ENCODE measurements at regions not wholly inside any gene's neighbourhood (a gene's known extent, or its start where the extent isn't known, plus 50 kb on each side); places are given as distances from the start of the nearest gene placed in this dataset.

DNA sequence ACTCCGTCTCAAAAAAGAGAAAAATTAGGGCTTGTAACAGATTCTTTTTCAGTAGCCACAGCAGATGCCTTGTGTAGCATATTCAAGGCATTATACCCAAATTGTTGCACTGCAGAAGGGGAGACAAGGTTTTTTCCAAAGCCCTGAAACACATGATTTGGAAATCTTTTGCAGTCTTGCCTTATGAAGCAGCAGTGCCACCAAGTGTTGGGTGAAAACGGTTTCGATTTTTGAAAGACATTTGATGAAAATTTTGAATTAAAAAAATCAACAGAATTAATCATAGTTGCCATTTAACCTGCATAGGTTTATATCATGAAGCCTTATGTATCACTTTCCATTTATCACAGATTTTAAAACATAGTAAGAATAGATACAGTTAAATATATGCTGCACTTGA is 479.5 kb downstream of the TAF11L14 start:
- H3K9me2 ChIP-seq (replicated peaks; ENCODE audit: insufficient read depth, low read length), result no peaks in the 10 kb centered on the region
- no peaks in the 10 kb centered on the region for H4K20me1 ChIP-seq (ENCODE audit: insufficient read depth, low read depth, low read length)
- DNase-seq, result no peak
- no peaks in the 10 kb centered on the region for H3K79me2 ChIP-seq (ENCODE audit: low read length)
- no peaks in the 10 kb centered on the region for H3K4me1 ChIP-seq (ENCODE audit: low read length)
- H2AFZ ChIP-seq (ENCODE audit: low read length), result no peak overlapping the region
- no peaks in the 10 kb centered on the region for H3K27me3 ChIP-seq (ENCODE audit: low read length)
- no peak overlapping the region for H3K4me3 ChIP-seq (ENCODE audit: low read length)
- no peak overlapping the region for H3K9ac ChIP-seq (ENCODE audit: low read length)
- no peak overlapping the region for H3K27ac ChIP-seq (ENCODE audit: low read length)
- H3K36me3 ChIP-seq (ENCODE audit: insufficient read depth, low read length), result no peaks in the 10 kb centered on the region
- H3K4me2 ChIP-seq (ENCODE audit: low read depth, low read length, poor library complexity, severe bottlenecking), result no peak overlapping the region
- peaks cover 13% of the 10 kb centered on the region; the same call in 1 of the 2 replicates for H3K9me3 ChIP-seq (ENCODE audit: low read length)

DNA sequence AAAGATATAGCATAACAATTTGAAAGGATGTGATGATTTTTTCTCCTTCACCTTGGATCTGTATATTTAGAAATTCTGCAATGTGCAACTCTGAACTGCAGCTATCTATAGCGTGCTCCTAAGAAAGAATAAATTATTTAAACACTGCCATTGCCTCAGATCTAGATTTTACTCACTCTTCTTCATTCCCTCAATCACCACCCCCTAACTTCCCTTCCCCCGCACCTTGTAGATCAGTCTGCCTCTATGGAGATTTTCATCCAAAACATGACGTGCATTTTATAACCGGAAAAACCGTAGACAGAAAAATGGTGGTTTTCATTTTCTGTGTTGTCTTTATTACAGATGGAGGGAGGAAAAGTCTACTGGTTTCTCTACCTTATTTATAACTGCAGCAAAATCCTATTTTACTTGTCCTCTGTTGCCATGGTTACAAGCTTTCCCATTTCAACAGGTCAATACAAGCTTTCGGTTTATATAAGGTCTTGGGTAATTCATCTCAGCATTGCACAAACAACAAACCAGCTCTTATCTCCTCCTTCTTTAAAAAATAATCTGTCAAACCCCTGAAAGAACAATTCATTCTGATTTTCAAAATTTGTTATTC is 480.0 kb downstream of the TAF11L14 start:
- Histone ChIP-seq H3K9ac (ENCODE audit: low read length) (no peak overlapping the region), H3K79me2 (ENCODE audit: low read length) (no peaks in the 10 kb centered on the region), H3K4me1 (ENCODE audit: low read length) (no peaks in the 10 kb centered on the region), H3K36me3 (ENCODE audit: insufficient read depth, low read length) (no peaks in the 10 kb centered on the region), H3K9me3 (ENCODE audit: low read length) (peaks cover 13% of the 10 kb centered on the region), H3K27me3 (ENCODE audit: low read length) (no peaks in the 10 kb centered on the region), H3K4me2 (ENCODE audit: low read depth, low read length, poor library complexity, severe bottlenecking) (no peak overlapping the region), H3K9me2 (replicated peaks; ENCODE audit: insufficient read depth, low read length) (no peaks in the 10 kb centered on the region), H3K27ac (ENCODE audit: low read length) (no peak overlapping the region), H3K4me3 (ENCODE audit: low read length) (no peak overlapping the region), H4K20me1 (ENCODE audit: insufficient read depth, low read depth, low read length) (no peaks in the 10 kb centered on the region), H2AFZ (ENCODE audit: low read length) (no peak overlapping the region)
- DNase-seq, result no peak

DNA sequence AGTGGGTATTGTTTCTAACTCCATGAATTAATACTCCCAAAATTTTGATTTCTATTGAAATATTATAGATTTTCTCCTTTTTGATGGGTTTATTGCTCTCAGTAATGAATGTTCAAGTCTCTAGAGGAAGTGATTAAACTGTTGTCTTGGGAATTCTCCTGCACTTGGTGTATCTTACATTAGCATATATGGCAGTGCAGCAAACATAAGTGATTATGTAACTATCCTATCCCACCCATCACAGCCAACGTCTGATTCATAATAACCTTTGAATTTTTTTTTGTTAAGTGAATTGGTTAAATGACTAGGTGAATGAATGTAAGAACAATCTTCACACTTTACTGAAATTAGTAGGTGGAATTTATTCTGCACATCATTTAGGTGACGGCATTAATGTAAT is 483.7 kb downstream of the TAF11L14 start:
- H3K4me2 ChIP-seq (ENCODE audit: low read depth, low read length, poor library complexity, severe bottlenecking), result no peak overlapping the region
- no peak for DNase-seq
- no peak overlapping the region for H3K9ac ChIP-seq (ENCODE audit: low read length)
- no peak overlapping the region for H3K4me3 ChIP-seq (ENCODE audit: low read length)
- no peaks in the 10 kb centered on the region for H3K27me3 ChIP-seq (ENCODE audit: low read length)
- no peaks in the 10 kb centered on the region for H3K4me1 ChIP-seq (ENCODE audit: low read length)
- H2AFZ ChIP-seq (ENCODE audit: low read length), result no peak overlapping the region
- H3K27ac ChIP-seq (ENCODE audit: low read length), result no peak overlapping the region
- H3K36me3 ChIP-seq (ENCODE audit: insufficient read depth, low read length), result no peaks in the 10 kb centered on the region
- H4K20me1 ChIP-seq (ENCODE audit: insufficient read depth, low read depth, low read length), result no peaks in the 10 kb centered on the region
- H3K79me2 ChIP-seq (ENCODE audit: low read length), result no peaks in the 10 kb centered on the region
- peaks cover 10% of the 10 kb centered on the region; the same call in 1 of the 2 replicates for H3K9me3 ChIP-seq (ENCODE audit: low read length)
- no peaks in the 10 kb centered on the region for H3K9me2 ChIP-seq (replicated peaks; ENCODE audit: insufficient read depth, low read length)

GRCh38 chr5:18119156-18119785 is 485.0 kb downstream of the TAF11L14 start:
- H3K36me3 ChIP-seq (ENCODE audit: insufficient read depth, low read length), result no peaks in the 10 kb centered on the region
- DNase-seq, result no peak
- no peaks in the 10 kb centered on the region for H3K27me3 ChIP-seq (ENCODE audit: low read length)
- no peaks in the 10 kb centered on the region for H4K20me1 ChIP-seq (ENCODE audit: insufficient read depth, low read depth, low read length)
- no peaks in the 10 kb centered on the region for H3K4me1 ChIP-seq (ENCODE audit: low read length)
- peaks cover 8% of the 10 kb centered on the region; the same call in 1 of the 2 replicates for H3K9me3 ChIP-seq (ENCODE audit: low read length)
- no peaks in the 10 kb centered on the region for H3K79me2 ChIP-seq (ENCODE audit: low read length)
- no peaks in the 10 kb centered on the region for H3K9me2 ChIP-seq (replicated peaks; ENCODE audit: insufficient read depth, low read length)
- H3K4me3 ChIP-seq (ENCODE audit: low read length), result no peak overlapping the region
- H3K4me2 ChIP-seq (ENCODE audit: low read depth, low read length, poor library complexity, severe bottlenecking), result no peak overlapping the region
- no peak overlapping the region for H3K9ac ChIP-seq (ENCODE audit: low read length)
- H3K27ac ChIP-seq (ENCODE audit: low read length), result no peak overlapping the region
- no peak overlapping the region for H2AFZ ChIP-seq (ENCODE audit: low read length)

- Histone ChIP-seq H3K27ac (ENCODE audit: low read length) (no peak overlapping the region), H3K4me3 (ENCODE audit: low read length) (no peak overlapping the region), H4K20me1 (ENCODE audit: insufficient read depth, low read depth, low read length) (no peaks in the 10 kb centered on the region), H3K9me3 (ENCODE audit: low read length) (peaks cover 33% of the 10 kb centered on the region), H3K79me2 (ENCODE audit: low read length) (no peaks in the 10 kb centered on the region), H3K36me3 (ENCODE audit: insufficient read depth, low read length) (no peaks in the 10 kb centered on the region), H3K4me1 (ENCODE audit: low read length) (no peaks in the 10 kb centered on the region), H2AFZ (ENCODE audit: low read length) (no peak overlapping the region), H3K27me3 (ENCODE audit: low read length) (no peaks in the 10 kb centered on the region), H3K4me2 (ENCODE audit: low read depth, low read length, poor library complexity, severe bottlenecking) (no peak overlapping the region), H3K9me2 (replicated peaks; ENCODE audit: insufficient read depth, low read length) (no peaks in the 10 kb centered on the region), H3K9ac (ENCODE audit: low read length) (no peak overlapping the region)
- no peak for DNase-seq
Measured at GRCh38 chr5:18141222-18141621, 507.0 kb downstream of the TAF11L14 start.

DNA sequence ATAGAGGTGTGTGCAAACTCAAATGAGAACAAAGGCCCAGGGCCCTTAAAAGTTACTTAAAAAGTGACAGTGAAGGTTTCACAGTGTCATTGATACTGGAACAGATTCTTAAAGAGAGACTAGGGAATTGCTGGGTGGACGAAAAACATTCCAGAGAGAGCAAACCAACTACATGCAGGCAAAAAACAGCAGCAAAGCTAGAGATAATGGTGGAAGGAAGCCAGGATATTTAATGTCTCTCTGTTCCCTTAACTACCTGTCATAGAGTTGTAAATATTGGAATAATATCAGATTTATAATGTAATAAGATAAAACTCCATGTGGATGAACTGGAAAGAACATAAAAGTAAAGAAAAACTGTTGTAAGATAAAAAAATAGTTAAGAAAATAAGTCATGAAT is 508.6 kb downstream of the TAF11L14 start:
- no peak overlapping the region for H2AFZ ChIP-seq (ENCODE audit: low read length)
- H3K4me1 ChIP-seq (ENCODE audit: low read length), result no peaks in the 10 kb centered on the region
- H4K20me1 ChIP-seq (ENCODE audit: insufficient read depth, low read depth, low read length), result no peaks in the 10 kb centered on the region
- H3K9me3 ChIP-seq (ENCODE audit: low read length), result peaks cover 30% of the 10 kb centered on the region
- H3K36me3 ChIP-seq (ENCODE audit: insufficient read depth, low read length), result no peaks in the 10 kb centered on the region
- no peak overlapping the region for H3K4me3 ChIP-seq (ENCODE audit: low read length)
- H3K9ac ChIP-seq (ENCODE audit: low read length), result no peak overlapping the region
- no peak for DNase-seq
- H3K27ac ChIP-seq (ENCODE audit: low read length), result no peak overlapping the region
- H3K79me2 ChIP-seq (ENCODE audit: low read length), result no peaks in the 10 kb centered on the region
- H3K27me3 ChIP-seq (ENCODE audit: low read length), result no peaks in the 10 kb centered on the region
- no peaks in the 10 kb centered on the region for H3K9me2 ChIP-seq (replicated peaks; ENCODE audit: insufficient read depth, low read length)
- no peak overlapping the region for H3K4me2 ChIP-seq (ENCODE audit: low read depth, low read length, poor library complexity, severe bottlenecking)

DNA sequence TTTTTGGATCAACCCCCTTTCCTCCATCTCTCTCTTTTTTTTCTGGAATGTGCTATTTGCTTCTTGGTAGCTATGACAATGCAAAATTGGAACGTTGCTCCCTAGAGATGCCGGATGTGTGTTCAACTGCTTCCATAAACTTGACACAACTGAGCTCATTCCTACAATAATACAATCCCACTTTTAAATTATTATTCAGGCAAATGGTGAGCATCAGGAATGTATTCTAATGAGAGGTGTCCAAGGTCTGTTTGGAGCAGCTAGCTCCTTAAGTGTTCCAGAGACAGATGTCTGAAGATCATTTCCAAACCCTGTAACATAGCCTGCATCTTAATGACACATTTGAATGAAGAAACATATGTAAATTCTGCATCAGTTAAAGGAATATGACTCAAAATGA is 518.4 kb downstream of the TAF11L14 start:
- no peak overlapping the region for H3K9ac ChIP-seq (ENCODE audit: low read length)
- no peak overlapping the region for H2AFZ ChIP-seq (ENCODE audit: low read length)
- no peak for DNase-seq
- H4K20me1 ChIP-seq (ENCODE audit: insufficient read depth, low read depth, low read length), result no peaks in the 10 kb centered on the region
- no peaks in the 10 kb centered on the region for H3K4me1 ChIP-seq (ENCODE audit: low read length)
- H3K79me2 ChIP-seq (ENCODE audit: low read length), result no peaks in the 10 kb centered on the region
- no peaks in the 10 kb centered on the region for H3K36me3 ChIP-seq (ENCODE audit: insufficient read depth, low read length)
- H3K9me3 ChIP-seq (ENCODE audit: low read length), result peaks cover 24% of the 10 kb centered on the region
- H3K4me3 ChIP-seq (ENCODE audit: low read length), result no peak overlapping the region
- H3K27me3 ChIP-seq (ENCODE audit: low read length), result no peaks in the 10 kb centered on the region
- H3K27ac ChIP-seq (ENCODE audit: low read length), result no peak overlapping the region
- H3K9me2 ChIP-seq (replicated peaks; ENCODE audit: insufficient read depth, low read length), result no peaks in the 10 kb centered on the region
- no peak overlapping the region for H3K4me2 ChIP-seq (ENCODE audit: low read depth, low read length, poor library complexity, severe bottlenecking)

- no peak overlapping the region for H3K9ac ChIP-seq (ENCODE audit: low read length)
- no peaks in the 10 kb centered on the region for H3K27me3 ChIP-seq (ENCODE audit: low read length)
- H2AFZ ChIP-seq (ENCODE audit: low read length), result no peak overlapping the region
- no peak overlapping the region for H3K4me3 ChIP-seq (ENCODE audit: low read length)
- H3K27ac ChIP-seq (ENCODE audit: low read length), result no peak overlapping the region
- no peaks in the 10 kb centered on the region for H3K4me1 ChIP-seq (ENCODE audit: low read length)
- no peaks in the 10 kb centered on the region for H4K20me1 ChIP-seq (ENCODE audit: insufficient read depth, low read depth, low read length)
- no peaks in the 10 kb centered on the region for H3K79me2 ChIP-seq (ENCODE audit: low read length)
- DNase-seq, result no peak
- no peaks in the 10 kb centered on the region for H3K36me3 ChIP-seq (ENCODE audit: insufficient read depth, low read length)
- H3K4me2 ChIP-seq (ENCODE audit: low read depth, low read length, poor library complexity, severe bottlenecking), result no peak overlapping the region
- peaks cover 14% of the 10 kb centered on the region for H3K9me3 ChIP-seq (ENCODE audit: low read length)
- H3K9me2 ChIP-seq (replicated peaks; ENCODE audit: insufficient read depth, low read length), result no peaks in the 10 kb centered on the region
Measured at GRCh38 chr5:18158166-18158565, 523.9 kb downstream of the TAF11L14 start.

Measured in Karpas-422 (cell line).